ENCODE measurements at regions not wholly inside any gene's neighbourhood (a gene's known extent, or its start where the extent isn't known, plus 50 kb on each side); places are given as distances from the start of the nearest gene placed in this dataset.

DNA sequence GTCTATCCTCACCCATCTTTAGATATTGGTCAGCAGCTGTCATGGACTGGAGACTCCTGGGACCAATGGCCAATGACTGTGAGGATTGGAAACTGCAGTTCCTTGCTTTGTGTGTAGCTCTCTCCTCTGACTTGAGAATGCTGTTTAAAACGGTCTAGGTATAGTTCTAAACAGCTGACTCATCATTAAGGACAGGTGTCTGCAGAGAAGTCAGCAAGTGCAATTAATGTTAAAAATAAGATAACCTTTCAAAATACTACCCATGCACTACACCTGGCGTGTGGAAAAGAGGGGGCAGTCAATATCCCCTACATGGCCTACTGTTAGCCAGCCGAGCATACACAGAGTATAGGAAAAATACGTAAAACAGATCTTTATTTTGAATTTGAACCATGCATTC, 115.4 kb upstream of the TAB2 start:
- ATAC-seq (no peak), DNase-seq (ENCODE audit: low spot score) (no peak)
- Histone ChIP-seq H3K79me2 (replicated peaks; ENCODE audit: insufficient read depth) (no peaks in the 10 kb centered on the region), H3K4me1 (ENCODE audit: insufficient read depth) (no peaks in the 10 kb centered on the region), H3K36me3 (ENCODE audit: insufficient read depth) (no peaks in the 10 kb centered on the region), H2AFZ (peak overlapping the region; percentile 78), H4K20me1 (replicated peaks; ENCODE audit: insufficient read depth) (no peaks in the 10 kb centered on the region), H3K27me3 (ENCODE audit: insufficient read depth) (no peaks in the 10 kb centered on the region), H3K9me2 (ENCODE audit: insufficient read depth) (no peaks in the 10 kb centered on the region), H3K4me3 (no peak overlapping the region), H3K4me2 (no peak overlapping the region), H3K27ac (ENCODE audit: low read depth) (no peak overlapping the region), H3F3A (replicated peaks; ENCODE audit: low read depth) (no peaks in the 10 kb centered on the region)
- TF ChIP-seq ZNF114 (CRISPR knock-in tag; IDR thresholded peaks at IDR 0.05) (no peak), EZH2phosphoT487 (IDR thresholded peaks at IDR 0.05; ENCODE audit: unreplicated experiment) (no peak), NANOG (IDR thresholded peaks at IDR 0.05; ENCODE audit: borderline replicate concordance) (no peak), EZH2 (IDR thresholded peaks at IDR 0.05; ENCODE audit: low read depth, unreplicated experiment) (no peak), JUNB (IDR thresholded peaks at IDR 0.05; ENCODE audit: unreplicated experiment) (no peak)
- TF ChIP-seq, protein P1, sequence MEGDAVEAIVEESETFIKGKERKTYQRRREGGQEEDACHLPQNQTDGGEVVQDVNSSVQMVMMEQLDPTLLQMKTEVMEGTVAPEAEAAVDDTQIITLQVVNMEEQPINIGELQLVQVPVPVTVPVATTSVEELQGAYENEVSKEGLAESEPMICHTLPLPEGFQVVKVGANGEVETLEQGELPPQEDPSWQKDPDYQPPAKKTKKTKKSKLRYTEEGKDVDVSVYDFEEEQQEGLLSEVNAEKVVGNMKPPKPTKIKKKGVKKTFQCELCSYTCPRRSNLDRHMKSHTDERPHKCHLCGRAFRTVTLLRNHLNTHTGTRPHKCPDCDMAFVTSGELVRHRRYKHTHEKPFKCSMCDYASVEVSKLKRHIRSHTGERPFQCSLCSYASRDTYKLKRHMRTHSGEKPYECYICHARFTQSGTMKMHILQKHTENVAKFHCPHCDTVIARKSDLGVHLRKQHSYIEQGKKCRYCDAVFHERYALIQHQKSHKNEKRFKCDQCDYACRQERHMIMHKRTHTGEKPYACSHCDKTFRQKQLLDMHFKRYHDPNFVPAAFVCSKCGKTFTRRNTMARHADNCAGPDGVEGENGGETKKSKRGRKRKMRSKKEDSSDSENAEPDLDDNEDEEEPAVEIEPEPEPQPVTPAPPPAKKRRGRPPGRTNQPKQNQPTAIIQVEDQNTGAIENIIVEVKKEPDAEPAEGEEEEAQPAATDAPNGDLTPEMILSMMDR (conservative IDR thresholded peaks at IDR 0.05; ENCODE audit: low read depth in 2 of 2), result no peak
- TF ChIP-seq, protein P2, sequence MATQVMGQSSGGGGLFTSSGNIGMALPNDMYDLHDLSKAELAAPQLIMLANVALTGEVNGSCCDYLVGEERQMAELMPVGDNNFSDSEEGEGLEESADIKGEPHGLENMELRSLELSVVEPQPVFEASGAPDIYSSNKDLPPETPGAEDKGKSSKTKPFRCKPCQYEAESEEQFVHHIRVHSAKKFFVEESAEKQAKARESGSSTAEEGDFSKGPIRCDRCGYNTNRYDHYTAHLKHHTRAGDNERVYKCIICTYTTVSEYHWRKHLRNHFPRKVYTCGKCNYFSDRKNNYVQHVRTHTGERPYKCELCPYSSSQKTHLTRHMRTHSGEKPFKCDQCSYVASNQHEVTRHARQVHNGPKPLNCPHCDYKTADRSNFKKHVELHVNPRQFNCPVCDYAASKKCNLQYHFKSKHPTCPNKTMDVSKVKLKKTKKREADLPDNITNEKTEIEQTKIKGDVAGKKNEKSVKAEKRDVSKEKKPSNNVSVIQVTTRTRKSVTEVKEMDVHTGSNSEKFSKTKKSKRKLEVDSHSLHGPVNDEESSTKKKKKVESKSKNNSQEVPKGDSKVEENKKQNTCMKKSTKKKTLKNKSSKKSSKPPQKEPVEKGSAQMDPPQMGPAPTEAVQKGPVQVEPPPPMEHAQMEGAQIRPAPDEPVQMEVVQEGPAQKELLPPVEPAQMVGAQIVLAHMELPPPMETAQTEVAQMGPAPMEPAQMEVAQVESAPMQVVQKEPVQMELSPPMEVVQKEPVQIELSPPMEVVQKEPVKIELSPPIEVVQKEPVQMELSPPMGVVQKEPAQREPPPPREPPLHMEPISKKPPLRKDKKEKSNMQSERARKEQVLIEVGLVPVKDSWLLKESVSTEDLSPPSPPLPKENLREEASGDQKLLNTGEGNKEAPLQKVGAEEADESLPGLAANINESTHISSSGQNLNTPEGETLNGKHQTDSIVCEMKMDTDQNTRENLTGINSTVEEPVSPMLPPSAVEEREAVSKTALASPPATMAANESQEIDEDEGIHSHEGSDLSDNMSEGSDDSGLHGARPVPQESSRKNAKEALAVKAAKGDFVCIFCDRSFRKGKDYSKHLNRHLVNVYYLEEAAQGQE (IDR thresholded peaks at IDR 0.05; ENCODE audit: unreplicated experiment), result no peak
- TF ChIP-seq, protein P3, sequence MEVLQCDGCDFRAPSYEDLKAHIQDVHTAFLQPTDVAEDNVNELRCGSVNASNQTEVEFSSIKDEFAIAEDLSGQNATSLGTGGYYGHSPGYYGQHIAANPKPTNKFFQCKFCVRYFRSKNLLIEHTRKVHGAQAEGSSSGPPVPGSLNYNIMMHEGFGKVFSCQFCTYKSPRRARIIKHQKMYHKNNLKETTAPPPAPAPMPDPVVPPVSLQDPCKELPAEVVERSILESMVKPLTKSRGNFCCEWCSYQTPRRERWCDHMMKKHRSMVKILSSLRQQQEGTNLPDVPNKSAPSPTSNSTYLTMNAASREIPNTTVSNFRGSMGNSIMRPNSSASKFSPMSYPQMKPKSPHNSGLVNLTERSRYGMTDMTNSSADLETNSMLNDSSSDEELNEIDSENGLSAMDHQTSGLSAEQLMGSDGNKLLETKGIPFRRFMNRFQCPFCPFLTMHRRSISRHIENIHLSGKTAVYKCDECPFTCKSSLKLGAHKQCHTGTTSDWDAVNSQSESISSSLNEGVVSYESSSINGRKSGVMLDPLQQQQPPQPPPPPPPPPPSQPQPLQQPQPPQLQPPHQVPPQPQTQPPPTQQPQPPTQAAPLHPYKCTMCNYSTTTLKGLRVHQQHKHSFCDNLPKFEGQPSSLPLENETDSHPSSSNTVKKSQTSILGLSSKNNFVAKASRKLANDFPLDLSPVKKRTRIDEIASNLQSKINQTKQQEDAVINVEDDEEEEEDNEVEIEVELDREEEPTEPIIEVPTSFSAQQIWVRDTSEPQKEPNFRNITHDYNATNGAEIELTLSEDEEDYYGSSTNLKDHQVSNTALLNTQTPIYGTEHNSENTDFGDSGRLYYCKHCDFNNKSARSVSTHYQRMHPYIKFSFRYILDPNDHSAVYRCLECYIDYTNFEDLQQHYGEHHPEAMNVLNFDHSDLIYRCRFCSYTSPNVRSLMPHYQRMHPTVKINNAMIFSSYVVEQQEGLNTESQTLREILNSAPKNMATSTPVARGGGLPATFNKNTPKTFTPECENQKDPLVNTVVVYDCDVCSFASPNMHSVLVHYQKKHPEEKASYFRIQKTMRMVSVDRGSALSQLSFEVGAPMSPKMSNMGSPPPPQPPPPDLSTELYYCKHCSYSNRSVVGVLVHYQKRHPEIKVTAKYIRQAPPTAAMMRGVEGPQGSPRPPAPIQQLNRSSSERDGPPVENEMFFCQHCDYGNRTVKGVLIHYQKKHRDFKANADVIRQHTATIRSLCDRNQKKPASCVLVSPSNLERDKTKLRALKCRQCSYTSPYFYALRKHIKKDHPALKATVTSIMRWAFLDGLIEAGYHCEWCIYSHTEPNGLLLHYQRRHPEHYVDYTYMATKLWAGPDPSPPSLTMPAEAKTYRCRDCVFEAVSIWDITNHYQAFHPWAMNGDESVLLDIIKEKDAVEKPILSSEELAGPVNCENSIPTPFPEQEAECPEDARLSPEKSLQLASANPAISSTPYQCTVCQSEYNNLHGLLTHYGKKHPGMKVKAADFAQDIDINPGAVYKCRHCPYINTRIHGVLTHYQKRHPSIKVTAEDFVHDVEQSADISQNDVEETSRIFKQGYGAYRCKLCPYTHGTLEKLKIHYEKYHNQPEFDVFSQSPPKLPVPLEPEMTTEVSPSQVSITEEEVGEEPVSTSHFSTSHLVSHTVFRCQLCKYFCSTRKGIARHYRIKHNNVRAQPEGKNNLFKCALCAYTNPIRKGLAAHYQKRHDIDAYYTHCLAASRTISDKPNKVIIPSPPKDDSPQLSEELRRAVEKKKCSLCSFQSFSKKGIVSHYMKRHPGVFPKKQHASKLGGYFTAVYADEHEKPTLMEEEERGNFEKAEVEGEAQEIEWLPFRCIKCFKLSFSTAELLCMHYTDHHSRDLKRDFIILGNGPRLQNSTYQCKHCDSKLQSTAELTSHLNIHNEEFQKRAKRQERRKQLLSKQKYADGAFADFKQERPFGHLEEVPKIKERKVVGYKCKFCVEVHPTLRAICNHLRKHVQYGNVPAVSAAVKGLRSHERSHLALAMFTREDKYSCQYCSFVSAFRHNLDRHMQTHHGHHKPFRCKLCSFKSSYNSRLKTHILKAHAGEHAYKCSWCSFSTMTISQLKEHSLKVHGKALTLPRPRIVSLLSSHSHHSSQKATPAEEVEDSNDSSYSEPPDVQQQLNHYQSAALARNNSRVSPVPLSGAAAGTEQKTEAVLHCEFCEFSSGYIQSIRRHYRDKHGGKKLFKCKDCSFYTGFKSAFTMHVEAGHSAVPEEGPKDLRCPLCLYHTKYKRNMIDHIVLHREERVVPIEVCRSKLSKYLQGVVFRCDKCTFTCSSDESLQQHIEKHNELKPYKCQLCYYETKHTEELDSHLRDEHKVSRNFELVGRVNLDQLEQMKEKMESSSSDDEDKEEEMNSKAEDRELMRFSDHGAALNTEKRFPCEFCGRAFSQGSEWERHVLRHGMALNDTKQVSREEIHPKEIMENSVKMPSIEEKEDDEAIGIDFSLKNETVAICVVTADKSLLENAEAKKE (CRISPR knock-in tag; IDR thresholded peaks at IDR 0.05), result no peak
- TF ChIP-seq, protein P4, sequence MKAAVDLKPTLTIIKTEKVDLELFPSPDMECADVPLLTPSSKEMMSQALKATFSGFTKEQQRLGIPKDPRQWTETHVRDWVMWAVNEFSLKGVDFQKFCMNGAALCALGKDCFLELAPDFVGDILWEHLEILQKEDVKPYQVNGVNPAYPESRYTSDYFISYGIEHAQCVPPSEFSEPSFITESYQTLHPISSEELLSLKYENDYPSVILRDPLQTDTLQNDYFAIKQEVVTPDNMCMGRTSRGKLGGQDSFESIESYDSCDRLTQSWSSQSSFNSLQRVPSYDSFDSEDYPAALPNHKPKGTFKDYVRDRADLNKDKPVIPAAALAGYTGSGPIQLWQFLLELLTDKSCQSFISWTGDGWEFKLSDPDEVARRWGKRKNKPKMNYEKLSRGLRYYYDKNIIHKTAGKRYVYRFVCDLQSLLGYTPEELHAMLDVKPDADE (IDR thresholded peaks at IDR 0.05), result no peak
- Mint-ChIP-seq H3K9me3 (no peaks in the 10 kb centered on the region; the same call in 2 of the 3 replicates), H3K4me1 (peaks cover 17% of the 10 kb centered on the region), H3K36me3 (ENCODE audit: low read depth) (no peaks in the 10 kb centered on the region), H3K27me3 (ENCODE audit: insufficient read depth, low read depth, poor library complexity) (peaks cover 4% of the 10 kb centered on the region), H3K4me3 (no peak overlapping the region), H3K27ac (no peak overlapping the region)
